HG02678 (cell line): ENCODE measurements at regions not wholly inside any gene's neighbourhood (a gene's known extent, or its start where the extent isn't known, plus 50 kb on each side); places are given as distances from the start of the nearest gene placed in this dataset.

ENCODE experiments used
- ATAC-seq: cut with Tn5 transposase; IDR thresholded peaks from one replicate; pipeline ENCODE4 v1.9.1; 2021; ENCODE audit warnings: mild to moderate bottlenecking, moderate library complexity; ENCODE audit not compliant: unreplicated experiment

GRCh38 chr11:45368697-45369096 lies 82.6 kb upstream of the SYT13 start:
- no peak for ATAC-seq

GRCh38 chr11:45366619-45367190 lies 80.6 kb upstream of the SYT13 start:
- no peak for ATAC-seq

GRCh38 chr11:45365961-45366618 lies 79.9 kb upstream of the SYT13 start:
- no peak for ATAC-seq

- ATAC-seq, result no peak
Measured at GRCh38 chr11:45362636-45363035, 76.5 kb upstream of the SYT13 start.

GRCh38 chr11:45361551-45361950 lies 75.4 kb upstream of the SYT13 start:
- no peak for ATAC-seq

GRCh38 chr11:45355706-45356041 lies 69.5 kb upstream of the SYT13 start:
- no peak for ATAC-seq

GRCh38 chr11:45354976-45355705 lies 69.0 kb upstream of the SYT13 start:
- peak; percentile 98 for ATAC-seq

GRCh38 chr11:45348729-45349128 lies 62.6 kb upstream of the SYT13 start:
- ATAC-seq, result no peak

GRCh38 chr11:45347348-45348082 lies 61.4 kb upstream of the SYT13 start:
- ATAC-seq, result no peak

GRCh38 chr11:45345491-45345890 lies 59.4 kb upstream of the SYT13 start:
- no peak for ATAC-seq

GRCh38 chr11:45344028-45344427 lies 57.9 kb upstream of the SYT13 start:
- no peak for ATAC-seq

GRCh38 chr11:45343444-45343843 lies 57.3 kb upstream of the SYT13 start:
- ATAC-seq, result no peak

- no peak for ATAC-seq
Measured at GRCh38 chr11:45341372-45341771, 55.2 kb upstream of the SYT13 start.

GRCh38 chr11:45339729-45340519 lies 53.8 kb upstream of the SYT13 start:
- peak; percentile 95 for ATAC-seq

- ATAC-seq, result no peak
Measured at GRCh38 chr11:45337583-45338360, 51.6 kb upstream of the SYT13 start.

GRCh38 chr11:45336136-45336535 lies 50.0 kb upstream of the SYT13 start:
- no peak for ATAC-seq
